GM10248 (cell line): ENCODE measurements at regions not wholly inside any gene's neighbourhood (a gene's known extent, or its start where the extent isn't known, plus 50 kb on each side); places are given as distances from the start of the nearest gene placed in this dataset.

Experiments
- CTCF ChIA-PET: fragments of 300-600 bp; sonication (Branson Sonifier 250); formaldehyde crosslinking; extraction: SDS; loops from one replicate; lab custom pipeline; 2021; ENCODE audit warnings: antibody characterized with exemption; lab: Yijun Ruan, JAX
- POLR2A ChIA-PET: fragments of 350-650 bp; sonication (Branson Sonifier 250); formaldehyde crosslinking; extraction: SDS; loops from one replicate; lab custom pipeline; 2020; ENCODE audit warnings: antibody characterized with exemption; lab: Yijun Ruan, JAX
- DNase-seq: peaks from one replicate; pipeline ENCODE4 v3.0.0; 2012; ENCODE audit errors: extremely low spot score
- CTCF ChIP-seq: IDR thresholded peaks from 2 replicates; pipeline ENCODE4 v1.5.1; 2012; ENCODE audit warnings: mild to moderate bottlenecking, low read depth; ENCODE audit errors: extremely low read depth, missing control alignments, control extremely low read depth

- no peak for DNase-seq
- CTCF ChIA-PET, result interaction anchor here (0.9 kb wide), 1 partner anchor 112 kb away, joined by 3 read pairs; no protein-coding TSS in a partner anchor
- TF ChIP-seq CTCF, result no peak
- POLR2A ChIA-PET, result no interaction called here
Measured at GRCh38 chr3:132843349-132843748, 121.1 kb upstream of the NPHP3 start.

GRCh38 chr3:132841621-132842020 lies 119.4 kb upstream of the NPHP3 start:
- DNase-seq, result no peak
- POLR2A ChIA-PET, result no interaction called here
- no peak for TF ChIP-seq CTCF
- CTCF ChIA-PET, result interaction anchor here (0.9 to 1.5 kb wide), 4 partner anchors 10 to 26 kb away, joined by 3 to 4 read pairs (median 3); no protein-coding TSS in a partner anchor

- CTCF ChIA-PET, result no interaction called here
- POLR2A ChIA-PET, result no interaction called here
- DNase-seq, result no peak
- no peak for TF ChIP-seq CTCF
Measured at GRCh38 chr3:132840201-132840700, 118.0 kb upstream of the NPHP3 start.

GRCh38 chr3:132838477-132838876 lies 116.3 kb upstream of the NPHP3 start:
- DNase-seq, result no peak
- ChIA-PET POLR2A (no interaction called here), CTCF (interaction anchor here (1.4 kb wide), 1 partner anchor 10 kb away, joined by 3 read pairs; no protein-coding TSS in a partner anchor)
- TF ChIP-seq CTCF, result no peak

GRCh38 chr3:132837615-132838014 lies 115.4 kb upstream of the NPHP3 start:
- CTCF ChIA-PET, result interaction anchor here (1.4 kb wide), 1 partner anchor 9 kb away, joined by 3 read pairs; no protein-coding TSS in a partner anchor
- POLR2A ChIA-PET, result no interaction called here
- no peak for DNase-seq
- TF ChIP-seq CTCF, result no peak

- ChIA-PET CTCF (no interaction called here), POLR2A (no interaction called here)
- TF ChIP-seq CTCF, result no peak
- DNase-seq, result no peak
Measured at GRCh38 chr3:132834356-132834755, 112.1 kb upstream of the NPHP3 start.
